Rectal smooth muscle tissue (tissue), 1 donor: ENCODE measurements at regions not wholly inside any gene's neighbourhood (a gene's known extent, or its start where the extent isn't known, plus 50 kb on each side); places are given as distances from the start of the nearest gene placed in this dataset.

Experiments used
- H3K27ac ChIP-seq: one replicate; pipeline ENCODE4 v1.7.0; 2013; ENCODE audit warnings: low read depth, low read length, inconsistent platforms
- H3K27me3 ChIP-seq: one replicate; pipeline ENCODE4 v1.7.0; 2013; ENCODE audit warnings: low read length; ENCODE audit not compliant: control insufficient read depth, insufficient read depth
- H3K36me3 ChIP-seq: one replicate; pipeline ENCODE4 v1.7.0; 2013; ENCODE audit warnings: low read length; ENCODE audit not compliant: control insufficient read depth, insufficient read depth
- H3K4me1 ChIP-seq: one replicate; pipeline ENCODE4 v1.7.0; 2013; ENCODE audit warnings: low read length; ENCODE audit not compliant: control insufficient read depth, insufficient read depth
- H3K4me3 ChIP-seq: one replicate; pipeline ENCODE4 v1.7.0; 2013; ENCODE audit warnings: low read length
- H3K9ac ChIP-seq: one replicate; pipeline ENCODE4 v1.7.0; 2013; ENCODE audit warnings: low read length

- Histone ChIP-seq H3K9ac (no peak overlapping the region), H3K36me3 (no peaks in the 10 kb centered on the region), H3K27ac (no peak overlapping the region), H3K4me1 (no peaks in the 10 kb centered on the region), H3K27me3 (no peaks in the 10 kb centered on the region), H3K4me3 (no peak overlapping the region)
Measured at GRCh38 chr5:3875144-3875543, 279.5 kb downstream of the IRX1 start.

GRCh38 chr5:3878267-3878666, 282.6 kb downstream of the IRX1 start:
- Histone ChIP-seq H3K9ac (no peak overlapping the region), H3K4me1 (no peaks in the 10 kb centered on the region), H3K4me3 (no peak overlapping the region), H3K27me3 (no peaks in the 10 kb centered on the region), H3K36me3 (no peaks in the 10 kb centered on the region), H3K27ac (no peak overlapping the region)

- no peak overlapping the region for H3K27ac ChIP-seq
- H3K27me3 ChIP-seq = no peaks in the 10 kb centered on the region
- H3K36me3 ChIP-seq = no peaks in the 10 kb centered on the region
- H3K9ac ChIP-seq = no peak overlapping the region
- H3K4me3 ChIP-seq = no peak overlapping the region
- H3K4me1 ChIP-seq = no peaks in the 10 kb centered on the region
Measured at GRCh38 chr5:3883040-3883439, 287.4 kb downstream of the IRX1 start.

DNA sequence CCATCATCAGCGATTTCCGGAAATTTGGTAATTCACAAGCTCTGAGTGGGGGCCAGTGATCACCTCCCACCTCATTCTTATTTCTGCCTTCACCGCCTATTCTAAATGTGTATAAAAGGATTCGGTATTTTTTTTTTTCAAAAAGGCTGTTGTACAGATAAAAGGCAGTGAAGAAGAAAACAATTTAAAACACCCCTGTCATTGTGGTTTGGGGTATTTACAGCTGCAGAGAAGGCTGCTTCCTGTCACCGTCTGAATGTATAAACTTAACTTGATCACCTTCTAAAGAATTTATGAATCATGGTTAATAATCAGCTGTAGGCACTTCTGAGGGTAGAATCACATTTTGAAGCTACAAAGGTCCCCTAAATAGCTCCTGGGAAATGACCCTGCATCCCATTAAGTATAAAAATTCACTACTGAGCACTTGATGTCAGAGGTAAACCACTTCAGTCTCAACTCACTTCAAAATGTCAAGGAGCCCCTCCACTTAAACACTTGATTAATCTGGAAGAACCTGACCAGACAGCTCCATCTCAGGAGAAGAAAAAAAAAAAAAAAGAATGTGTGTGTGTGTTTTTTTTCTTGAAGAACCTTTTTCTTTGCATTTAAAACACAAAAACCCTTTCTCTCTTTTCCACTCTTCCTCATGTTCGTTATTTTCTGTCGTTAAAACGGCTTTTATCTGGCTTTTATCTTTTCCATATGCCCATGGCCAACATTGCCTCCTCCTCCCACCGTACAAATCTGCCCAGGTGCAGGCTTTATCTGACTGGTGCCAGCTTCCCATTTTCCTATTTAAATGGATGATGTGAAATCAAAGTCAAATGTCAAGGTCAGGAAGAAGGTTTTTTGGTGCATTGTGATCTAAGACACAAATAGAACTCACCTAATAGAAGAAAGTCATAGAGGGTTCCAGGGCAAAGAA, 291.2 kb downstream of the IRX1 start:
- no peak overlapping the region for H3K9ac ChIP-seq
- no peak overlapping the region for H3K4me3 ChIP-seq
- H3K36me3 ChIP-seq = no peaks in the 10 kb centered on the region
- no peaks in the 10 kb centered on the region for H3K4me1 ChIP-seq
- no peaks in the 10 kb centered on the region for H3K27me3 ChIP-seq
- H3K27ac ChIP-seq = no peak overlapping the region

GRCh38 chr5:3888310-3888709, 292.7 kb downstream of the IRX1 start:
- no peaks in the 10 kb centered on the region for H3K27me3 ChIP-seq
- H3K4me1 ChIP-seq = no peaks in the 10 kb centered on the region
- no peaks in the 10 kb centered on the region for H3K36me3 ChIP-seq
- no peak overlapping the region for H3K27ac ChIP-seq
- H3K4me3 ChIP-seq = no peak overlapping the region
- H3K9ac ChIP-seq = no peak overlapping the region

DNA sequence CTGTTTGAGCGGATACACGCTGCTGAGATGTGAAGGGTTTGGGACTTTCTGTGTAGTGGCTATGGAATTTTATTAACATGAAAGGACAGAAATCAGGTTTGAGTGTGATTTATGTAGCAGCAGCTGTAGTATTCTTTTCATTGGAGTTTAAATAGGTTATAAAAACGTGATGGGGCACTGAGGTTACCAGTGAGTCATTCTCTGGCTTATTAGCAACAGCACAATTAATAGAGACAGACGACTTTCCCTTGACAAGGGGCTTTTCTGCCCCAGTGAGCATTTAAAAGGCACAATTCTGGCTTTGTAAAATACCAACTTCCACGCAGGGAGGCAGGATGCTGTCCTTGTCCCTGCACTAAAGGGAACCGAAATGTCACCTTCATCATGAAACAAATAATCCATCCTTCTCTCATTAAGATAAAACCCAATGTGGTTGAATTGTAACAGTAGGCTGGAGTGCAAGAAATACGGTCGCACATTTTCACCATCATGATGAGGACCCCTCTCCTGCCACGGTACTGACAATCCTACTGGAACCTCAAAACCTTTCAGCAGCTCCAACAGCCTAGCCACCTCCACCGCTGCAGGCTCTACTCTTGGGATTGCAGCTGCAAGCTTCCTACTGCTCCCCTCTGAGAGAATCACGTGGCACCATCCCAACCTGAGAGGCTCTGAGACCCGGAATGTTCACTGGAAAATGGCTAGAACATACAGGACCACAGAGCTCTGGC, 293.9 kb downstream of the IRX1 start:
- no peak overlapping the region for H3K4me3 ChIP-seq
- H3K4me1 ChIP-seq = no peaks in the 10 kb centered on the region
- no peak overlapping the region for H3K27ac ChIP-seq
- H3K9ac ChIP-seq = no peak overlapping the region
- no peaks in the 10 kb centered on the region for H3K36me3 ChIP-seq
- no peaks in the 10 kb centered on the region for H3K27me3 ChIP-seq

- H3K4me3 ChIP-seq = no peak overlapping the region
- H3K9ac ChIP-seq = no peak overlapping the region
- no peaks in the 10 kb centered on the region for H3K36me3 ChIP-seq
- no peaks in the 10 kb centered on the region for H3K4me1 ChIP-seq
- H3K27ac ChIP-seq = no peak overlapping the region
- H3K27me3 ChIP-seq = no peaks in the 10 kb centered on the region
Measured at GRCh38 chr5:3891113-3891512, 295.5 kb downstream of the IRX1 start.

DNA sequence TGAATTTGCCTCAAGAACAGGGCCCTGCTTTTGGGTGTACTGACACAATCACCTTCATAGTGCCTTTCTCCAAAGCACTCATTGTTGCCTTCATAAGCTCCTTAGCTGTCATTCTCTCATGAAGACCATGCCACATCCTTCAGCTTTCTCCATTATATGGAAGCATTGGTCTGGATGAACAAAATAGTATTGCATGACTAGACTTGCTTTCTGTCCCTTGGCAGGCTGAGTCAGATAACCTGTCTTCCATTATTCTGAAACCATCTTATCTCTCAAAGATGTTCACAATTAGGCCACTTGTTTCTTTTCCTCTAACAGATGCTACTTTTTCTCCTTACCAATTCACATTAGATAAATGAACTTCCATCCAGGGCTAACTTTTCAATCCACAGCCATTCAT, 297.9 kb downstream of the IRX1 start:
- no peak overlapping the region for H3K4me3 ChIP-seq
- no peaks in the 10 kb centered on the region for H3K36me3 ChIP-seq
- no peak overlapping the region for H3K9ac ChIP-seq
- H3K27me3 ChIP-seq = no peaks in the 10 kb centered on the region
- no peaks in the 10 kb centered on the region for H3K4me1 ChIP-seq
- no peak overlapping the region for H3K27ac ChIP-seq

- no peak overlapping the region for H3K9ac ChIP-seq
Measured at GRCh38 chr5:3893975-3894374, 298.3 kb downstream of the IRX1 start.

DNA sequence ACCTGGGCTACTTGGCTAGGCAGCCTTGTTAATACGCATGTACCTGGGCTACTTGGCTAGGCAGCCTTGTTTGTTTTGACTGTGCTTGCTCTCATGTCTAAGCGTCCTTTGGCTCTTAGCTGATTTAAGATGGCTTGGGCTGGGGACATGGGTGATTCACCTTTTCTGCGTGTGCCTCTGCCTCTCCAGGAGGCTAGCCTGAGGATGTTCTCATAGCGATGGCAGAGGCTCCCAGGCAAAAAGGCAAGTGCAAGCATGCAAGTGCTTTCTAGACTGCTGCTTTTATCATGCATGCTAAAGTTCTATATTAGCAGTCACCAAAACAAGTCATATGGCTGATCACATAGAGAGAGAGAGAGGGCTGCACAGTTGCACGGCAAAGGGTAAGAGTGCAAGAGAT, 300.5 kb downstream of the IRX1 start:
- H3K36me3 ChIP-seq = no peaks in the 10 kb centered on the region
- H3K27ac ChIP-seq = no peak overlapping the region
- H3K27me3 ChIP-seq = no peaks in the 10 kb centered on the region
- H3K4me3 ChIP-seq = no peak overlapping the region
- H3K4me1 ChIP-seq = no peaks in the 10 kb centered on the region
- no peak overlapping the region for H3K9ac ChIP-seq

More at GRCh38 chr5:3893975-3894374, 298.3 kb downstream of the IRX1 start:
- H3K4me1 ChIP-seq = no peaks in the 10 kb centered on the region
- H3K4me3 ChIP-seq = no peak overlapping the region
- H3K27ac ChIP-seq = no peak overlapping the region
- no peaks in the 10 kb centered on the region for H3K36me3 ChIP-seq
- no peaks in the 10 kb centered on the region for H3K27me3 ChIP-seq

DNA sequence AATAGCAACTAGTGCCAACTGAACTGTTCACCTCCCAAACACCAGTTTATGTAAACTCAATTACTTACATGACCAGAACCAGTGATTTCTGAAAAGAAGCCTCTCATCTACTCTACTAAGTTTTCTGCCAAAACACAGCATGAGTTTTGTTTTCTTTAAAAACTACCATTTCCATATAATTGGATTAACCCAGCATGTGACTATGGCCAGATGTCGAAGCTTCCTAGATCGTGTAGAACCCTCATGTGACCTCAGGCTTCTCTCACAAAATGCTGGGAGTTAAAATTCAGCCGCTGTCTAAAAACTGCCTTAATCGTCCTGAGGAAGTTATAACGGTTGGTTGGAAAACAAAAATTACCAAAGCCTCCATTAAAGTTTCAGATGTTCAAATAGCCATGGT, 303.5 kb downstream of the IRX1 start:
- no peaks in the 10 kb centered on the region for H3K4me1 ChIP-seq
- no peak overlapping the region for H3K27ac ChIP-seq
- H3K9ac ChIP-seq = no peak overlapping the region
- H3K36me3 ChIP-seq = no peaks in the 10 kb centered on the region
- H3K27me3 ChIP-seq = no peaks in the 10 kb centered on the region
- H3K4me3 ChIP-seq = no peak overlapping the region

GRCh38 chr5:3904584-3904983, 309.0 kb downstream of the IRX1 start:
- H3K4me1 ChIP-seq = no peaks in the 10 kb centered on the region
- H3K36me3 ChIP-seq = no peaks in the 10 kb centered on the region
- no peak overlapping the region for H3K9ac ChIP-seq
- H3K27ac ChIP-seq = no peak overlapping the region
- no peaks in the 10 kb centered on the region for H3K27me3 ChIP-seq
- H3K4me3 ChIP-seq = no peak overlapping the region
